ENCODE measurements at regions not wholly inside any gene's neighbourhood (a gene's known extent, or its start where the extent isn't known, plus 50 kb on each side); places are given as distances from the start of the nearest gene placed in this dataset.

GRCh38 chr5:29550523-29550922 lies 1643.0 kb upstream of the CDH6 start:
- POLR2A ChIA-PET (ENCODE audit: low non-redundant PET) = no interaction called here
- no peak overlapping the region for H3K27ac ChIP-seq
- CTCF ChIA-PET = no interaction called here
- no peak for TF ChIP-seq CTCF (conservative IDR thresholded peaks at IDR 0.05; ENCODE audit: low read depth)
- DNase-seq (ENCODE audit: low spot score) = no peak

- no peak for TF ChIP-seq CTCF (conservative IDR thresholded peaks at IDR 0.05; ENCODE audit: low read depth)
- POLR2A ChIA-PET (ENCODE audit: low non-redundant PET) = no interaction called here
- CTCF ChIA-PET = no interaction called here
- no peak overlapping the region for H3K27ac ChIP-seq
- DNase-seq (ENCODE audit: low spot score) = no peak
Measured at GRCh38 chr5:29548262-29548661, 1645.2 kb upstream of the CDH6 start.

GRCh38 chr5:29547236-29547865 lies 1646.1 kb upstream of the CDH6 start:
- POLR2A ChIA-PET (ENCODE audit: low non-redundant PET) = no interaction called here
- H3K27ac ChIP-seq = no peak overlapping the region
- TF ChIP-seq CTCF (conservative IDR thresholded peaks at IDR 0.05; ENCODE audit: low read depth) = no peak
- no peak for DNase-seq (ENCODE audit: low spot score)
- CTCF ChIA-PET = no interaction called here

DNA sequence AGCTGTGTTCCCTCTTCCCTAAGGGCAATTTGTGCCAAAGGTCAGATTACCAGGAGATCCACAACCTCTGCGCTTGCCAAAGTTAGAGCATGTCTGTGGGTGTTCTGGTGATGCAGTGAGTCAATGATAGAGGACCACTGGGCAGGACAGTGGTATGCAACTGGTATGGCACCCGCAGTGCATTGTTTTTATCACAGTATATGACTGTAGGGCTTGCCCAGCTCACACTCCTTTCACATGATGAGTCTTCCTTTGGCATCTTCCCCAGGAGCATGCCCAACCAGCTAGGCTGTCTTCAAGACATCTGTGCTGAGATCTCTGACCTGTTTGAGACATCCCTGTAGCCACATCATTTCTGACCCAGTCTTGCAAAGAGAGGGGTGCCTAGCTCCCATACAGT lies 1650.0 kb upstream of the CDH6 start:
- TF ChIP-seq CTCF (conservative IDR thresholded peaks at IDR 0.05; ENCODE audit: low read depth) = no peak
- DNase-seq (ENCODE audit: low spot score) = no peak
- no peak overlapping the region for H3K27ac ChIP-seq
- ChIA-PET CTCF (no interaction called here), POLR2A (ENCODE audit: low non-redundant PET) (no interaction called here)

DNA sequence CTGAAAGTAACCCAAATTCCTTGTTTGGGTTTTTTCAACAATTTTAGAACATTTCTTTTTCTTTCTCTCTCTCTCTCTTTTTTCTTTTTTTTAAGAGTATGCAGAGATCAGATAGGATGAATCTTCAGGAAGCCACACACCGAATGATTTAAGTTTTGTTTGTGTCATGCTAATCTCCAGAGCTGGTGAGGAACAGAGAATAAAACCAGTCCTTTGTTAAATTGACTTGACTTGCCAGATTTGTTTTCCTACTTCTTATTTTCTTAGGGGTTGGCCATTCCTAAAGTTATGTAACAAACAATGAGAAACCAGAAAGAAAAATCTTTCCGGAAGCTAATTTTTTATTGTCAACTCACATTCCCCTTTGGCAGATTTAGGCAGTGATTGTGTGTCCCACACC lies 1669.3 kb upstream of the CDH6 start:
- ChIA-PET CTCF (no interaction called here), POLR2A (ENCODE audit: low non-redundant PET) (no interaction called here)
- DNase-seq (ENCODE audit: low spot score) = no peak
- no peak overlapping the region for H3K27ac ChIP-seq
- TF ChIP-seq CTCF (conservative IDR thresholded peaks at IDR 0.05; ENCODE audit: low read depth) = no peak

DNA sequence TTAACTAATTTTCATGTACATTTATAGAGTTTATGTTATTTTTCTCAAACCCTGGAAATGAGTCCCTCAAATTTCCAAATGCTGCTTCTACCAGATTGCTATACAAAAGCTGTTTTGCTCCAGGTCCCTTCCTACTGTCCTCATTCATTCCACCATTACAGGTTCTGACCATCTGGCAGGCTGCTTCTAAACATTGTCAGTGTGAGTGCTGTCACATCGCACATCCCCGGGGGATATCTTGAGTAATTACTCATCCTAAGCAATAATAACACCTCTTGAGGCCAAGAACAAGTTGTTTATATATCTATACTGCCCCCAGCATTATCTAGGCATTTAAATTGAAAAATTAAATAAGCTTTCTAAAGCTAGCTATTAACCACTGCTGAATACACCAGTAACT lies 1675.3 kb upstream of the CDH6 start:
- DNase-seq (ENCODE audit: low spot score) = no peak
- ChIA-PET POLR2A (ENCODE audit: low non-redundant PET) (no interaction called here), CTCF (interaction anchor here (0.6 to 0.7 kb wide), 3 partner anchors 12 to 1693 kb away, joined by 3 to 6 read pairs (median 4); no protein-coding TSS in a partner anchor)
- no peak overlapping the region for H3K27ac ChIP-seq
- no peak for TF ChIP-seq CTCF (conservative IDR thresholded peaks at IDR 0.05; ENCODE audit: low read depth)

DNA sequence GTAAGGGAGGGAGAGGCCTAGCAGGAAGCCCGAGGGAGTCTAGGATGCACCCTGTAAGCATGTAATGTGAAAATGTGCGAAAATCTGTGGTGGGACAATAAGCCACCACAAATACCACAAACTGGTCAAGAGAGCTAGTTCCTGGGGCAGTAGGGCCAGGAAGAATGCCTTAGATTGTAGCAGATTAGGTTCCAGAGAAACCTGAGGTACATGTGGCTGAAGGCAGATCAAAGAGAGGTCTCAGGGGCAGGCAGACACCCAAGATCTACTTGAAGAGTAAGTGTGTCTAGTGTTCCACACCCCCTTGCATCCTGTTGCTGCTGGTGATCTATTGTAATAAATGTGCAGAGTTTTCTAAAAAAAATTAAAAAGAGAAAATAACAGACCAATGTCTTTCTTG lies 1677.3 kb upstream of the CDH6 start:
- ChIA-PET CTCF (no interaction called here), POLR2A (ENCODE audit: low non-redundant PET) (no interaction called here)
- no peak for TF ChIP-seq CTCF (conservative IDR thresholded peaks at IDR 0.05; ENCODE audit: low read depth)
- H3K27ac ChIP-seq = no peak overlapping the region
- no peak for DNase-seq (ENCODE audit: low spot score)
